HG03571 (cell line): ENCODE measurements at regions not wholly inside any gene's neighbourhood (a gene's known extent, or its start where the extent isn't known, plus 50 kb on each side); places are given as distances from the start of the nearest gene placed in this dataset.

Source experiments
- ATAC-seq: cut with Tn5 transposase; IDR thresholded peaks from one replicate; pipeline ENCODE4 v1.9.1; 2021; ENCODE audit not compliant: unreplicated experiment

DNA sequence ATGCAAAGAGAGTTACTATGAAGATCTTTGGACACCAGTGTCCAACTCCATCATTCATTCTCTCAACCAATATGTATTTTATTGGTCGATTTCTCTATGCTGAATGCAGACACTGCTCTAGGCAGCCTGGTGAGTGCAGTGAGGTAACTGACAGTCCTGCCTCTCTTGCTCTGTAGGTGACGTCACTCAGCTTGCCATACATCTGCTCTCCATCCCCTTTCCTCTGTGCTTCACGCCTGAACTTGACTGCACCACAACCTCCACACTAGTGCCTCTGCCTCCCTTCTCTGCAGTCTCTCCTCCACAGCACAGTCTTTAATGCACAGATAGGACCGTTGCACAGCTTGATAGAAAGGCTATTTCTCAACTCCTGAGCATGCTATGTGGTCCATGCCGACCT lies 344.9 kb upstream of the NOCT start:
- no peak for ATAC-seq

DNA sequence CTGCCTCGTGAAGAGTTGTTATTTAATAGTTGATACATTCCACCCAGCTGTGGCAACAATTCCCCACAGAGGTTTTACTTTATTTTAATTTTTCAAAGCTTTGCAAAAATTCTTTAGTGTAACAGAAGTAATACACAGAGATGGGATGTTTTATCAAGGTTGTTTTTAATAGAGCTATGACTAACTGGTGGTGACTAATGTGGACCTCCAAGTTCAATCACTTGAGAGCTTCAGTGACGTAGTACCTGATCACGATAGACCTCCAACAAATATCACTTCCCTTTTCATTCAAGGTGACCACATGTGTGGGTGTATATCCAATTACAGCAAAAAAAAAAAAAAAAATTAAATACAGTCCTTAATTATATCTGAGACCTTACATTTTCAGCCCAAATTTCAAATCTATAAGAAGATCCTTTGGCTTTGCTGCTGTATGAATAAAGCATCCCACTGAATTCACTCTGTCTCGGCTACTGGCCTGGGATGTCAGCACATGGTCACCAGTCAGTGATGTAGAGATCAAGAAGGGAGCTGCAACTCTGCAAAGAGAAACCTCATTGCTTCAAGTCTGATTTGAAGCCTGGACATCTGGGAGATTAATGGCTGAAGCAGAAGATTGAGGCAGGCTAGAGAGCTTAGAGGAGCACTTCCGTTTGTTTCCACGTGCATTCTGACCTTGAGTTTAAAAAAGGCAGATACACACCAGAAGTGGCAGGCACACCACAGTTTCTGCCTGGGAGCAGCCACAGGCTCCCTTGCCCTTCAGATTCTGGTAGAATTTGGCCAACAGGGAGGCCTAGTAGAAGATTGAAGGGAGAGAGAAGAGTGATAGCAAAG lies 345.9 kb upstream of the NOCT start:
- no peak for ATAC-seq

GRCh38 chr4:138668309-138668708 lies 347.3 kb upstream of the NOCT start:
- no peak for ATAC-seq

GRCh38 chr4:138666366-138666765 lies 349.2 kb upstream of the NOCT start:
- ATAC-seq = no peak

DNA sequence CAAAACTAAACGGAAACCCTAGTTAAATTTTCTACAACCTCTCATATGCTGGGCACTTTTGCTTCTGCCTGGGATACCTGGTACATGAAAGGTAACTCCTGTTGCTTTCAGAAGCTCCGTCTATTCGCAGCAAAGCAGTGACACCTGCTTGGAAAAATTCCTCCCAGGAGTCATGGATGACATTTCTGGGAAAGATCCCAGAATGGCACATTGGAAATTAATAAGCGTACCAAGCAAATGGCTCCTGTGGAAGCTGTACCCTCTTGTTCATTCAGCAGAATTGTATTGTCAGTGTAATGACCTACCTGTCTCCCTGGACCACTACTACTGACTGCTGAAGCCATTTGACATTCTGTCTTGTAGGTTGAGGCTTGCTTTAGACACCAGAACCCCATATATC lies 349.7 kb upstream of the NOCT start:
- no peak for ATAC-seq

DNA sequence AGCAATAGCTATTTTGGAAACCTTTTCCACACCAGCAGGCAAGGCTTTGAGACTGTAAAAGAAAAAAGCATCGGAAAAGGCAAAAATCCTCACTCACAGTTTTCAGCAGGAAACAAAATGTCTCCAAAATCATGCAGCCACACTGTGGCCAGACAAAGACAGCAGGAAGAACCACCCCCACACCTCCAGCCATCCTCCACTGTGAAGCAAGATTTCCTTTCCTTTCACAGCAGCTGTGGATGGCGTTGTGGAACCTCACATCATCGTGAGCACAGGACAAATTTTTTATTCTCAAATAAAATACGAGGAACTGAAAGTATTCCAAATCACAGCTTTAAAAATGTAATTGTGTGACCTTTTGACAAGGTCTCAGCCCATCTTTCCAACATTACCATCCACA lies 351.7 kb upstream of the NOCT start:
- ATAC-seq = no peak

DNA sequence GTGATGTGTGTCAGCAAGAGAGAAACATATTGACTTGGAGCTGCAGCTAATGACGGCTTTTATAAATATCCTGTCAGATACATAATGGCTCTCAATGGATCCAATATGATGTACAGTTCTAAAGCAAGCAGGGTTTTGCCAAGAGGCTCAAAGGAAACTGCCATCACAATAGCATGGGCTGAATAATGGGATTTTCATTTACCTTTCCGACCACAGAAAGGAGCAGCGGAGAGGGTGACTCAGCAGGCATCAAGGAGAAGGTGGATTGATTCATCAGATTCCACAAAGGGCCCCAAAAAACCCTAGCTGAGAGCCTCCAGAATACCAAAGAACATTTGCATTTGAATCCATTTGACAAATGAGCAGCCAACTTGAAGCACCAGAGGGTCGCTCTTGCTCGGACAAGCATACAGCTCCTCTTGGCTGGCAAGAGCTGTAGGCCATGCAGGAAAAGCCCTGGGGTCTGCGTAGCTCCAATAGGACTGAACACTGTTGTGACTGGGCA lies 355.7 kb upstream of the NOCT start:
- ATAC-seq = no peak

GRCh38 chr4:138659037-138659811 lies 356.4 kb upstream of the NOCT start:
- ATAC-seq = no peak

DNA sequence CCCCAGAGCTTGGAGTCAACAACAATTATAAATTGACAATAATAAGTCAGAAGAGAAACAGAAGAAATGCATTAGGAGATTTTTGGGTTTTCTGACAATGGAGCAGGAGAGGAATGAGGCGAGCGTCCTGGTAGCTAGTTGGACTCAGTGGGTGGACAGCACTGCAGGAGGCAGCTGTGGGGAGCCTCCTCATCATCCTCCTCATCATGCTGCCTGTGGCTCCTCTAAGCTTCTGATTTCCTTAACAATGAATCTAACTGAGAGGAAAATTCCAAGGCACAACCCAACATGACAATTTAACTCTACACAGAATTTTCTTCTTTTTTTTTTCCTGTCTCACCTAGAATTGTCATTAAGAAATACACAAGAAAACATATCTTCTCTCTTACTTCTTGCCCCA lies 357.1 kb upstream of the NOCT start:
- no peak for ATAC-seq

DNA sequence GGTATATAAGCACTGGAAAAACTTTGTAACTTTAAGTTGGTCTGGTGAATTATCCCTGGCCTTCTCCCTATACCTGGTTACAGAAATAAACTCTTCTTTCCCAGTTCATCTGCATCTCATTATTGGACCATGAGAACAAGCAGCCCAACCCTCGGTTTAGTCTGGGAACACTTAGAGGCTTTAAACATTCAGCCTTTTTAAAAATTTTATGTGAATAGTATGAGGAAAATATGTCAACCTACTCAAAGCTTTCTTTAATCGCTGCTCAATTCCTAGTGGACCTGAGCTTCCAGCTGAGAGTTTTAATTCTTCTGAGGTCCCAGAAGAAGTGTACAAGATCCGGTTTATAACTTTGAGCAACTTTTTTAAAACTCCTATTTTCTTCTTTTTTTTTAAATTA lies 358.6 kb upstream of the NOCT start:
- no peak for ATAC-seq

DNA sequence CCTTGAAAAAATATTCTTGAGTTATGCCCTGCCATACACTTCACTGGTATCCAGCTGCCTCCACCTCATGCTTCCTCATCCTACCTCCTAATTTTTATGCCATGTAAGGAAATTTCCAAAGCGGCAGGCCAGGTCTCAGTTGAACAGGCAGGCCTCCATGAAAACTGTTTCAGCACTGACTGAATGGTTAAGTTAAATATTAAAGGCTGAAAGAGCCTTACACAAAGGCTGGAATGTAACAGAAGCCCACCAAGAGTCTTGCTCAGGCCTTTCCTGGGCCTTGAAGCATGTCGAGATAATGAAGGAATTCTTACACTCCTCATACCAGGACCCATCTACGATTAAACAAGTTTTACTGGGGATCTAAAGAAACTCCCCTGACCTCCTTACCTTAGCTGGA lies 359.6 kb upstream of the NOCT start:
- no peak for ATAC-seq

GRCh38 chr4:138655286-138655685 lies 360.3 kb upstream of the NOCT start:
- no peak for ATAC-seq

- no peak for ATAC-seq
These were observed 364.6 kb upstream of the NOCT start for GRCh38 chr4:138650929-138651448.

- ATAC-seq = no peak
These were observed 365.1 kb upstream of the NOCT start for GRCh38 chr4:138650495-138650894.

GRCh38 chr4:138647433-138647832 lies 368.1 kb upstream of the NOCT start:
- ATAC-seq = no peak

DNA sequence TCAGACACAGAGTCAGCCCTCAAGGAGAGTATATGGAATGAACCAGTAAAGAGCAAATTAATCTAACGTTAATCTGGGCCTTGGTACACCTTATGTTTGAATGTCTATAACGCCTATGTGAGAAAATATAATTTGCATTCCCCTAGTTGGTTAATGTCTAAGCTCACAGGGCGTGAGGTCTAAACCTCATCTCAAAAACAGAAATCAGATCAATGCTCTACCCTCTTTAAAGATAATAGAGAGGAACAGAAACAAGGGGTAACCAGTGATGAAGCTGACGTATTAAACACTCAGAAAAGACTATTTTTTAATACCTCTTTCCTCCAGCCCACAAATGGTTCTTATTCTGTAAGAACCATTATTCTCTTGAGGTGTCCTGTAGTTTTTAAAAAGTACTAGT lies 369.2 kb upstream of the NOCT start:
- ATAC-seq = no peak

GRCh38 chr4:138645289-138645688 lies 370.3 kb upstream of the NOCT start:
- no peak for ATAC-seq

- ATAC-seq = no peak
These were observed 371.3 kb upstream of the NOCT start for GRCh38 chr4:138644322-138644721.

DNA sequence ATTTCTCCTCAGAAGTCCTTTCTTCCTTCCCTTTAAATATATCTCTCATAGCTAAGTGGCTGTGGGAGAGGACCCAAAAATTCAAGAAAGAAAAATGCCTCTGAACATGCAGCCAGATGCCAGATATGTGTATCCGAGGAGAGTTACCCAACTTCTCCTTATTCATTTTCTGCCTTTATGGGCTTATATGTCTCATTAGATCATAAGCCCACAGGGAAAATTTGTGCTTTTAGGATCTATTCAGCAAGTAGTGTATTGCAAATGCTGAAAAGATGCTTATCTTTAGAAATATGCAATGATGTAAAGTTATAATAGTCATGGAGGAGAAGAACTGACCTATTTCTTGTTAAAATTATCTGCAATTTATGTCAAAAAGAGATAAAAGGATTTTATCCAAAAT lies 371.8 kb upstream of the NOCT start:
- no peak for ATAC-seq

DNA sequence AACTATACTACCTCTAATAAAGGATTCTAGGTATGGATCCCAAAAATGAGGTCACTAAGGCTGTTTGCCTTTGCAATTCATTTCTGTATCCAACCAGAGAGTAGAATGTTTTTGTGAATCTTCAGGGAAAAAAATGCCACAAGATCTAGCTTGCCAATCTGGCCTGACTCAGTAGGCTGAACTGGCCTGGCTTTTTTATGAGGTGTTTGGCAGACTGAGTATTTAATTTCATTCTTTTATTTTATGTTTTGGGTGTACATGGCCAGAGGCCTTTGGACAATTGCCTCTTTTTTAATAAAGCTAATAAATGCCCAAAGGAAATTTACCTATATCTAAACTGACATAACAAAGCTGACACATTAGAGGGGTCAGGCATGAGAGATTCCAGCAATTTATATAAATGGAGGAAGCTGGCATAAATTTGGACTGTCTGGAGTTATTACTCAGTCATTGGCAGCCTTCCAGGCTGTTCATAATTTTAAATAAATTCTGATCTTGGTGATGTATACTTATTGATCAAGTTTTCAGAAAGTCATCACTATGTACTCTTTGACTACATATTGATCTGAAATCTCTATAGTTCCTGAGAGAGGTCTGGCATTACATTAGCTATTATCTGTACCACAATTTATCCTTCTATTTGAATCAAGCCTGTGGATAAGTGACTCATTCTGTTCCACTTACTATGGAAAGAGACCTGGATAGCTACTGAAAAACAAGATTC lies 376.4 kb upstream of the NOCT start:
- ATAC-seq = no peak

DNA sequence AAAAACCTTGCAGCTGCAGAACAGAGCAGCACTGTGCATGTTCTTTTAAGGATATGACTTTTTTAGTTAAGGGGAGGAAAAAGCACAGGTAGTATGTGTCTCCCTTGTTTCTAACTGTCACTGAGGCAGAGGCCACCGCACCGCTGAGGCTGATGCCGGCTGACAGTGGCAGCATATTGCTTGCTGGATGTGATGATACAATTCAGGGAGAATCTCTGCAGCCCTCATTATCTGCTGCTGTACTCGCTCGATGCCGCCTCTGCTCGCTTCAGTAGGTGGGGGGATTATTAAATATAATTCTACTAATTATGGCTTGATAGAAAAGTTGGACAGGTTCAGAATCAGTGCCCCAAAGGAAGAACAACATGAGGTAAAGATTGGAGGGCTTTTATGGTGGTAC lies 378.8 kb upstream of the NOCT start:
- ATAC-seq = no peak
